Mammary epithelial cell (primary cell): ENCODE measurements at regions not wholly inside any gene's neighbourhood (a gene's known extent, or its start where the extent isn't known, plus 50 kb on each side); places are given as distances from the start of the nearest gene placed in this dataset.

Experiments
- CTCF ChIP-seq, 2 donors: IDR thresholded peaks in 1 of 2; conservative IDR thresholded peaks in 1 of 2; 2 replicates each; pipeline ENCODE4 v1.5.1; 2011 to 2012; ENCODE audit warnings: inconsistent platforms in 2 of 2, low read length in 2 of 2, mild to moderate bottlenecking in 2 of 2, control low read depth in 1 of 2, low read depth in 1 of 2; ENCODE audit not compliant: insufficient read depth in 1 of 2; ENCODE audit errors: extremely low read depth in 1 of 2
- EZH2 ChIP-seq: IDR thresholded peaks from 2 replicates; pipeline ENCODE4 v1.6.1; 2012; ENCODE audit warnings: low read length, inconsistent platforms, borderline replicate concordance

GRCh38 chr18:1227025-1227424, 322.4 kb downstream of the ADCYAP1 start:
- TF ChIP-seq CTCF (conservative IDR thresholded peaks at IDR 0.05 in 1 of 2, IDR thresholded peaks at IDR 0.05 in 1 of 2; ENCODE audit: extremely low read depth in 1 of 2, insufficient read depth in 1 of 2, low read depth in 1 of 2, low read length in 2 of 2): no peak
- no peak for TF ChIP-seq EZH2
